22Rv1 (cell line): ENCODE measurements at regions not wholly inside any gene's neighbourhood (a gene's known extent, or its start where the extent isn't known, plus 50 kb on each side); places are given as distances from the start of the nearest gene placed in this dataset.

Experiments
- CTCF ChIP-seq: fragments of 450-650 bp; IDR thresholded peaks from 2 replicates; pipeline ENCODE4 v1.5.1; 2017; ENCODE audit warnings: mild to moderate bottlenecking
- ZFX ChIP-seq: fragments of 450-650 bp; IDR thresholded peaks from 2 replicates; pipeline ENCODE4 v1.6.1; 2017; ENCODE audit warnings: antibody characterized with exemption, borderline replicate concordance

DNA sequence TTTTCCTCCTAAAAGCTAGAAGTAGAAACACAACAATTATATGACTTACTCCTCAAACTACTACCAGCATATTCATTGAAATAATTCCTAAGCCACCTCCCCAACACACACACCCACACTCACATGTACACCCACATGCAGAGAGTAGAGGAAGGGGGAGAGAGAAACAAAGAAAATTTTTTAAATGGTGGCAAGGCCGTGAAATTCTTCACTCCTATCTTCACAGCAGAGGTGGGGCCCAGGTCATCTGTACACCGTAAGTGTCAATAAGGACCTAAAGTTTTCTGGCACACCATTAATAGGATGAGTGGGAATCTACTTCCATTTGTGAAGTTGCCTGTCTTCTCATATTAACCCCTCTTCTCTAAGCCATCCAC lies 73.9 kb upstream of the EGLN3 start:
- TF ChIP-seq CTCF, result no peak
- no peak for TF ChIP-seq ZFX
